HepG2 (cell line): ENCODE measurements at regions not wholly inside any gene's neighbourhood (a gene's known extent, or its start where the extent isn't known, plus 50 kb on each side); places are given as distances from the start of the nearest gene placed in this dataset.

Source experiments
- AFF4 ChIP-seq: sonication (generic); formaldehyde crosslinking; IDR thresholded peaks from 2 replicates; pipeline ENCODE4 v1.4.0; 2020; ENCODE audit warnings: missing genetic modification reagents
- BRCA1 ChIP-seq: sonication (generic); formaldehyde crosslinking; IDR thresholded peaks from 2 replicates; pipeline ENCODE4 v1.4.0; 2020; ENCODE audit warnings: missing genetic modification reagents
- ETV5 ChIP-seq: IDR thresholded peaks from 2 replicates; pipeline ENCODE4 v1.6.1; 2018; ENCODE audit warnings: missing biosample characterization, missing genetic modification reagents, inconsistent platforms, borderline replicate concordance
- GTF2F1 ChIP-seq: fragments of 150-350 bp; IDR thresholded peaks from 2 replicates; pipeline ENCODE4 v1.6.1; 2014; ENCODE audit warnings: low read length
- JARID2 ChIP-seq: sonication (generic); formaldehyde crosslinking; IDR thresholded peaks from 2 replicates; pipeline ENCODE4 v1.8.1; 2023; ENCODE audit warnings: missing genetic modification reagents, inconsistent platforms; ENCODE audit not compliant: insufficient replicate concordance
- RORA ChIP-seq: sonication (generic); formaldehyde crosslinking; IDR thresholded peaks from 2 replicates; pipeline ENCODE4 v1.5.0; 2020; ENCODE audit warnings: mild to moderate bottlenecking, missing genetic modification reagents, moderate library complexity
- YY1 ChIP-seq: IDR thresholded peaks from 2 replicates; pipeline ENCODE4 v1.6.1; 2011; ENCODE audit warnings: low read length, low read depth, moderate library complexity, mild to moderate bottlenecking; ENCODE audit not compliant: insufficient read depth, insufficient replicate concordance
- ZBED4 ChIP-seq: sonication (generic); formaldehyde crosslinking; IDR thresholded peaks from 2 replicates; pipeline ENCODE4 v1.4.0; 2020; ENCODE audit warnings: missing genetic modification reagents, borderline replicate concordance
- ZBTB2 ChIP-seq: sonication (generic); formaldehyde crosslinking; IDR thresholded peaks from 2 replicates; pipeline ENCODE4 v1.8.0; 2022; ENCODE audit warnings: low read depth, missing genetic modification reagents
- ZBTB20 ChIP-seq: sonication (generic); formaldehyde crosslinking; IDR thresholded peaks from 2 replicates; pipeline ENCODE4 v1.8.1; 2023; ENCODE audit warnings: missing genetic modification reagents, low read depth, mild to moderate bottlenecking, borderline replicate concordance
- ZNF263 ChIP-seq: sonication (generic); formaldehyde crosslinking; IDR thresholded peaks from 2 replicates; pipeline ENCODE4 v1.4.0; 2020; ENCODE audit warnings: missing genetic modification reagents
- ZNF614 ChIP-seq: IDR thresholded peaks from 2 replicates; pipeline ENCODE4 v1.6.1; 2018; ENCODE audit warnings: missing biosample characterization, missing genetic modification reagents, inconsistent platforms, borderline replicate concordance
- ZNF652 ChIP-seq: IDR thresholded peaks from 2 replicates; pipeline ENCODE4 v1.6.1; 2016; ENCODE audit warnings: low read depth, borderline replicate concordance
- ZNF7 ChIP-seq: IDR thresholded peaks from 2 replicates; pipeline ENCODE4 v1.6.1; 2016; ENCODE audit warnings: missing biosample characterization, missing genetic modification reagents

GRCh38 chr6:157756708-157757429 is 66.2 kb upstream of the SNX9 start (continued):
- TF ChIP-seq BRCA1 (CRISPR knock-in tag) (no peak), RORA (no peak), ZNF263 (CRISPR knock-in tag) (no peak), ZBTB2 (CRISPR knock-in tag) (no peak), ZNF614 (CRISPR knock-in tag) (peak; percentile 64; the same call in 1 of the 2 replicates), AFF4 (CRISPR knock-in tag) (no peak), JARID2 (CRISPR knock-in tag) (peak; percentile 50), ZNF7 (CRISPR knock-in tag) (no peak), ZBED4 (CRISPR knock-in tag) (no peak), YY1 (peak; percentile 69), ZNF652 (peak; percentile 50; the same call in 1 of the 2 replicates), GTF2F1 (no peak), ZBTB20 (CRISPR knock-in tag) (no peak), ETV5 (peak; percentile 60; the same call in 1 of the 2 replicates)
